ENCODE measurements at regions not wholly inside any gene's neighbourhood (a gene's known extent, or its start where the extent isn't known, plus 50 kb on each side); places are given as distances from the start of the nearest gene placed in this dataset.

DNA sequence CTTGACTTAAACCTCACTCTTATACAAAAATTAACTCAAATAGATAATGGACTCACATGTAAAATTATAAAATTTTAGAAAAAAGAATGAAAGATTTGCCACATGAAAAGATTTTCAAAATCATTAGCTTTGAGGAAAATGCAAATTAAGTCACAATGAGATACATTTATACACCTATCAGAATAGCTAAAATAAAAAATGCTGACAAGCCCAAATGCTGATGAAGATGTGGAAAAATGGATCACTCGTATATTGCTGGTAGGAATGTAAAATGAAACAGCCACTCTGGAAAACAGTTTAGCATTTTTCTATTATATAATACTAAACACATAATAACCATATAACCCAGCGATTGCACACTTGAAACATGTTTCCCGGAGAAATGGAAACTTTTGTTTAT lies 316.2 kb downstream of the ANKRD50 start:
- no peak for TF ChIP-seq ZFX (IDR thresholded peaks at IDR 0.05; ENCODE audit: borderline replicate concordance)
- TF ChIP-seq, protein P1, sequence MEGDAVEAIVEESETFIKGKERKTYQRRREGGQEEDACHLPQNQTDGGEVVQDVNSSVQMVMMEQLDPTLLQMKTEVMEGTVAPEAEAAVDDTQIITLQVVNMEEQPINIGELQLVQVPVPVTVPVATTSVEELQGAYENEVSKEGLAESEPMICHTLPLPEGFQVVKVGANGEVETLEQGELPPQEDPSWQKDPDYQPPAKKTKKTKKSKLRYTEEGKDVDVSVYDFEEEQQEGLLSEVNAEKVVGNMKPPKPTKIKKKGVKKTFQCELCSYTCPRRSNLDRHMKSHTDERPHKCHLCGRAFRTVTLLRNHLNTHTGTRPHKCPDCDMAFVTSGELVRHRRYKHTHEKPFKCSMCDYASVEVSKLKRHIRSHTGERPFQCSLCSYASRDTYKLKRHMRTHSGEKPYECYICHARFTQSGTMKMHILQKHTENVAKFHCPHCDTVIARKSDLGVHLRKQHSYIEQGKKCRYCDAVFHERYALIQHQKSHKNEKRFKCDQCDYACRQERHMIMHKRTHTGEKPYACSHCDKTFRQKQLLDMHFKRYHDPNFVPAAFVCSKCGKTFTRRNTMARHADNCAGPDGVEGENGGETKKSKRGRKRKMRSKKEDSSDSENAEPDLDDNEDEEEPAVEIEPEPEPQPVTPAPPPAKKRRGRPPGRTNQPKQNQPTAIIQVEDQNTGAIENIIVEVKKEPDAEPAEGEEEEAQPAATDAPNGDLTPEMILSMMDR (IDR thresholded peaks at IDR 0.05) = no peak
- H3K27ac ChIP-seq = no peak overlapping the region

GRCh38 chr4:124401606-124402005 lies 310.9 kb downstream of the ANKRD50 start:
- no peak overlapping the region for H3K27ac ChIP-seq
- TF ChIP-seq, protein P1 (IDR thresholded peaks at IDR 0.05) = no peak

DNA sequence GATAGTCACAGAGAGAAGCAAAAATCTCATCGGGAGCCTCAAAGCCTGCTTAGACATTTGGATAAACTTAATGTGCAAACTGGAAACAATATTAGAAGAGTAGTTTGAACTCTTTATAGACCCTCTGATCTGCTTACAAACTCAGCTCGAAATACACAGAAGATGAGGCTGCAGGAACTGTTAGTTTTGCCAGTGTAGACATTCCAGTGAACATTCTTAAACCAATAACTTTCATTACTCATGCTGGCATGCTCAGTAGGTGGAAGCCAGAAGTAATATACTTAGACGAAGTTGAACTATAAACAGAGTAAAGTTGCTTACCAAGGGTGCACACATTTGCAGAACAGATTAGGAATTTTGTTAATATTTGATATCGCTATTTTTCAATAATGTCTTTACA lies 303.5 kb downstream of the ANKRD50 start:
- no peak overlapping the region for H3K27ac ChIP-seq
- TF ChIP-seq ZFX (IDR thresholded peaks at IDR 0.05; ENCODE audit: borderline replicate concordance) = no peak
- TF ChIP-seq, protein P1 (IDR thresholded peaks at IDR 0.05) = no peak

GRCh38 chr4:124414276-124415040 lies 298.1 kb downstream of the ANKRD50 start:
- H3K27ac ChIP-seq = no peak overlapping the region
- no peak for TF ChIP-seq ZFX (IDR thresholded peaks at IDR 0.05; ENCODE audit: borderline replicate concordance)
- TF ChIP-seq, protein P1 (IDR thresholded peaks at IDR 0.05) = no peak

- H3K27ac ChIP-seq = no peak overlapping the region
- TF ChIP-seq ZFX (IDR thresholded peaks at IDR 0.05; ENCODE audit: borderline replicate concordance) = no peak
- TF ChIP-seq, protein P1 (IDR thresholded peaks at IDR 0.05) = no peak
These were observed 297.4 kb downstream of the ANKRD50 start for GRCh38 chr4:124415146-124415545.

- TF ChIP-seq, protein P1 (IDR thresholded peaks at IDR 0.05) = no peak
- TF ChIP-seq ZFX (IDR thresholded peaks at IDR 0.05; ENCODE audit: borderline replicate concordance) = no peak
- H3K27ac ChIP-seq = no peak overlapping the region
These were observed 295.2 kb downstream of the ANKRD50 start for GRCh38 chr4:124417371-124417770.

- TF ChIP-seq, protein P1 (IDR thresholded peaks at IDR 0.05) = no peak
- no peak for TF ChIP-seq ZFX (IDR thresholded peaks at IDR 0.05; ENCODE audit: borderline replicate concordance)
- no peak overlapping the region for H3K27ac ChIP-seq
These were observed 292.3 kb downstream of the ANKRD50 start for GRCh38 chr4:124420166-124420695.

Measured in 22Rv1 (cell line).